Vagina (tissue), 2 donors: ENCODE measurements at regions not wholly inside any gene's neighbourhood (a gene's known extent, or its start where the extent isn't known, plus 50 kb on each side); places are given as distances from the start of the nearest gene placed in this dataset.

ENCODE experiments used
- POLR2A ChIP-seq, 2 donors: fragments of 450-650 bp; IDR thresholded peaks; one replicate each; pipeline ENCODE4 v1.6.1; 2017; ENCODE audit warnings: antibody characterized with exemption in 2 of 2, mild to moderate bottlenecking in 2 of 2, moderate library complexity in 2 of 2
- POLR2AphosphoS5 ChIP-seq, 2 donors: sonication (generic); formaldehyde crosslinking; IDR thresholded peaks; one replicate each; pipeline ENCODE4 v1.9.0; 2017; ENCODE audit warnings: antibody characterized with exemption in 2 of 2, mild to moderate bottlenecking in 2 of 2, low read depth in 1 of 2; ENCODE audit not compliant: insufficient read depth in 1 of 2
- TF ChIP-seq, protein P1 (sequence below), 3 experiments: fragments of 450-650 bp in 2 of 3; fragments of 200-600 bp in 1 of 3; sonication (generic) in 1 of 3; IDR thresholded peaks; one replicate each; pipeline ENCODE4 v1.5.1; 2017 to 2019; ENCODE audit warnings: antibody characterized with exemption in 3 of 3, mild to moderate bottlenecking in 2 of 3, moderate library complexity in 2 of 3

DNA sequence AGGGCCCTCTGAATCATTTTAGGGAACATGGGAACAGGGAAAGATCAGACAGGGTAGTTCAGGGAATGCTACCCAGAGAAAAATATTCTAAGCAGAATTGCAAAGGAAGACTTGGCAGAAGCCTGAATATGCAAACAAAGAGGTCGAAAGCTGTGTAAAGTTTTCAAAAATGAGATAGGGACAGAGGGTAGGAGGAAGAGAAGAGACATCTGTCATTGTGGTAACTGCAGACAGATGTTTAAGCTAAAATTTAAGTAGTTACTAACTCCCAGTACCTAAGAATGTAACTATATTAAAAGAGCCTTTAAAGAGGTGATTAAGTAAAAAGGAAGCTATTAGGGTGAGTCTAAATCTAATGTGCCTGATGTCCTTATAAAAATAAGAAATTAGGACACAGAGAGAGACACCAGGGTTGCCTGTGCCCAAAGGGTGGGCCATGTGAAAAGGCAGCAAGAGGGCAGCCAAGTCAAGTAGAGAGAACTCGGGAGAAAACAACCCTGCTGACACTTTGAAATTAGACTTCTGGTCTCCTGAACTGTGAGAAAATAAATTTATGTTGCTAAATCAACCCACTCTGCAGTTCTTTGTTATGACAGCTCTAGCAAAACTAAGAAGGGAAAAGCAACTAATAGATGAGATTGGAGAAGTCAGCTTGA is 1647.4 kb upstream of the C9orf72 start:
- TF ChIP-seq, protein P1, sequence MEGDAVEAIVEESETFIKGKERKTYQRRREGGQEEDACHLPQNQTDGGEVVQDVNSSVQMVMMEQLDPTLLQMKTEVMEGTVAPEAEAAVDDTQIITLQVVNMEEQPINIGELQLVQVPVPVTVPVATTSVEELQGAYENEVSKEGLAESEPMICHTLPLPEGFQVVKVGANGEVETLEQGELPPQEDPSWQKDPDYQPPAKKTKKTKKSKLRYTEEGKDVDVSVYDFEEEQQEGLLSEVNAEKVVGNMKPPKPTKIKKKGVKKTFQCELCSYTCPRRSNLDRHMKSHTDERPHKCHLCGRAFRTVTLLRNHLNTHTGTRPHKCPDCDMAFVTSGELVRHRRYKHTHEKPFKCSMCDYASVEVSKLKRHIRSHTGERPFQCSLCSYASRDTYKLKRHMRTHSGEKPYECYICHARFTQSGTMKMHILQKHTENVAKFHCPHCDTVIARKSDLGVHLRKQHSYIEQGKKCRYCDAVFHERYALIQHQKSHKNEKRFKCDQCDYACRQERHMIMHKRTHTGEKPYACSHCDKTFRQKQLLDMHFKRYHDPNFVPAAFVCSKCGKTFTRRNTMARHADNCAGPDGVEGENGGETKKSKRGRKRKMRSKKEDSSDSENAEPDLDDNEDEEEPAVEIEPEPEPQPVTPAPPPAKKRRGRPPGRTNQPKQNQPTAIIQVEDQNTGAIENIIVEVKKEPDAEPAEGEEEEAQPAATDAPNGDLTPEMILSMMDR (IDR thresholded peaks at IDR 0.05) = no peak
- no peak for TF ChIP-seq POLR2A (IDR thresholded peaks at IDR 0.05)
- no peak for TF ChIP-seq POLR2AphosphoS5 (IDR thresholded peaks at IDR 0.05; ENCODE audit: insufficient read depth in 1 of 2, low read depth in 1 of 2)
